B cell (primary cell): ENCODE measurements at regions not wholly inside any gene's neighbourhood (a gene's known extent, or its start where the extent isn't known, plus 50 kb on each side); places are given as distances from the start of the nearest gene placed in this dataset.

Source experiments
- ATAC-seq: fragments of 200-7000 bp; cut with Tn5 transposase; one replicate; pipeline ENCODE4 v1.10.0; 2021; ENCODE audit warnings: low read depth, mild to moderate bottlenecking, moderate number of reproducible peaks, moderate library complexity
- CTCF ChIA-PET: fragments of 350-600 bp; sonication (Branson Sonifier 250); formaldehyde crosslinking; loops from one replicate; lab custom pipeline; 2021; ENCODE audit warnings: antibody characterized with exemption, inconsistent platforms; lab: Charles Lee
- POLR2A ChIA-PET: fragments of 350-600 bp; sonication (Branson Sonifier 250); formaldehyde crosslinking; loops from one replicate; lab custom pipeline; 2021; ENCODE audit warnings: antibody characterized with exemption; lab: Charles Lee
- DNase-seq: peaks from one replicate; pipeline ENCODE4 v3.0.0; 2013
- H2AFZ ChIP-seq: 2 replicates; pipeline ENCODE4 v1.6.1; 2012; ENCODE audit warnings: mild to moderate bottlenecking, low read depth, low read length; ENCODE audit not compliant: insufficient read depth, poor library complexity, severe bottlenecking
- H3K27ac ChIP-seq, 2 donors: 1 replicate in 1 of 2; 2 replicates in 1 of 2; pipeline ENCODE4 v1.5.1; 2012 to 2013; ENCODE audit warnings: low read length in 2 of 2, mild to moderate bottlenecking in 2 of 2, moderate library complexity in 1 of 2
- H3K27me3 ChIP-seq, 4 experiments: fragments of 200-600 bp in 1 of 4; sonication (generic) in 1 of 4; replicated peaks in 1 of 4; 1 replicate in 2 of 4; 2 replicates in 2 of 4; pipeline versions ENCODE4 v1.6.1 to v1.7.0; 2013 to 2016; ENCODE audit warnings: low read length in 3 of 4, mild to moderate bottlenecking in 2 of 4, mixed read lengths in 1 of 4, moderate library complexity in 1 of 4; ENCODE audit not compliant: insufficient read depth in 4 of 4, control insufficient read depth in 3 of 4; ENCODE audit errors: control extremely low read depth in 1 of 4
- H3K36me3 ChIP-seq, 2 experiments: replicated peaks in 1 of 2; 1 replicate in 1 of 2; 2 replicates in 1 of 2; pipeline versions ENCODE4 v1.6.1 to v1.7.1; 2013; ENCODE audit warnings: low read length in 1 of 2; ENCODE audit not compliant: insufficient read depth in 2 of 2, control insufficient read depth in 1 of 2; ENCODE audit errors: control extremely low read depth in 1 of 2, extremely low read depth in 1 of 2
- H3K4me1 ChIP-seq, 2 donors: fragments of 200-600 bp in 1 of 2; sonication (generic) in 1 of 2; 1 replicate in 1 of 2; 2 replicates in 1 of 2; pipeline versions ENCODE4 v1.5.1 to v1.6.1; 2013 to 2017; ENCODE audit warnings: low read length in 2 of 2; ENCODE audit not compliant: control insufficient read depth in 2 of 2, insufficient read depth in 2 of 2
- H3K4me2 ChIP-seq: replicated peaks from 2 replicates; pipeline ENCODE3; 2012; ENCODE audit warnings: mild to moderate bottlenecking, low read depth, low read length; ENCODE audit not compliant: poor library complexity, severe bottlenecking
- H3K4me3 ChIP-seq, 5 experiments: fragments of 200-600 bp in 1 of 5; sonication (generic) in 1 of 5; 1 replicate in 3 of 5; 2 replicates in 2 of 5; pipeline versions ENCODE4 v1.5.1 to v1.7.0; 2011 to 2016; ENCODE audit warnings: low read length in 4 of 5, mild to moderate bottlenecking in 4 of 5, low read depth in 2 of 5, control low read depth in 1 of 5, moderate library complexity in 1 of 5; ENCODE audit not compliant: insufficient read depth in 1 of 5; ENCODE audit errors: control extremely low read depth in 1 of 5, extremely low read depth in 1 of 5
- H3K79me2 ChIP-seq: fragments of 200-600 bp; sonication (generic); one replicate; pipeline ENCODE4 v1.6.0; 2016; ENCODE audit warnings: low read length; ENCODE audit not compliant: control insufficient read depth, insufficient read depth
- H3K9ac ChIP-seq: fragments of 200-600 bp; sonication (generic); 2 replicates; pipeline ENCODE4 v1.6.1; 2017; ENCODE audit warnings: mild to moderate bottlenecking, low read length, moderate library complexity
- H3K9me3 ChIP-seq, 3 donors: one replicate each; pipeline versions ENCODE4 v1.6.1 to v1.7.1; 2013; ENCODE audit warnings: low read length in 2 of 3; ENCODE audit not compliant: control insufficient read depth in 2 of 3, insufficient read depth in 1 of 3; ENCODE audit errors: control extremely low read depth in 1 of 3
- H4K20me1 ChIP-seq: 2 replicates; pipeline ENCODE4 v1.6.0; 2012; ENCODE audit warnings: mild to moderate bottlenecking, low read length; ENCODE audit not compliant: insufficient read depth, control insufficient read depth, poor library complexity, severe bottlenecking
- H3K27ac Mint-ChIP-seq: one replicate; pipeline ENCODE4 v1.8.0; 2021; ENCODE audit warnings: mixed read lengths
- H3K27me3 Mint-ChIP-seq: one replicate; pipeline ENCODE4 v1.8.0; 2021; ENCODE audit warnings: mixed read lengths
- H3K4me1 Mint-ChIP-seq: one replicate; pipeline ENCODE4 v1.8.0; 2021; ENCODE audit warnings: mixed read lengths
- H3K4me3 Mint-ChIP-seq: one replicate; pipeline ENCODE4 v1.8.0; 2021; ENCODE audit warnings: mixed read lengths
- H3K9me3 Mint-ChIP-seq: one replicate; pipeline ENCODE4 v1.8.0; 2022; ENCODE audit warnings: mixed read lengths; ENCODE audit not compliant: insufficient read depth
- EZH2 ChIP-seq: IDR thresholded peaks from 2 replicates; pipeline ENCODE4 v1.6.1; 2012; ENCODE audit warnings: borderline replicate concordance, low read depth, mild to moderate bottlenecking, moderate library complexity, low read length; ENCODE audit not compliant: insufficient read depth, poor library complexity, severe bottlenecking
- WGBS: methylation state at CpG from one replicate; pipeline ENCODE4 v1.1.5; 2013; ENCODE audit warnings: missing lambda C conversion rate; ENCODE audit not compliant: insufficient coverage; 5-methylcytosine and 5-hydroxymethylcytosine counted together
- intact Hi-C: fragments of 100-400 bp; cut with micrococcal nuclease; formaldehyde crosslinking; loops from one replicate; pipeline ENCODE4 v1.10.0; 2022
- TF ChIP-seq, protein P1 (sequence below): fragments of 200-600 bp; IDR thresholded peaks from one replicate; pipeline ENCODE4 v1.8.0; 2022; ENCODE audit warnings: antibody characterized with exemption, mild to moderate bottlenecking

GRCh38 chr2:153667475-153667874 lies 188.9 kb upstream of the RPRM start:
- Histone ChIP-seq H3K27me3 (no peaks in the 10 kb centered on the region), H2AFZ (no peak overlapping the region), H3K9me3 (peaks cover 0 to 12% (median 0%) of the 10 kb centered on the region in 3 donors), H3K4me1 (no peaks in the 10 kb centered on the region), H3K27ac (no peak overlapping the region), H3K4me3 (no peak overlapping the region), H3K9ac (no peak overlapping the region), H3K79me2 (no peaks in the 10 kb centered on the region), H3K36me3 (no peaks in the 10 kb centered on the region), H3K4me2 (no peak overlapping the region), H4K20me1 (no peaks in the 10 kb centered on the region)
- no peaks in the 10 kb centered on the region for H3K4me1 Mint-ChIP-seq
- ATAC-seq = no peak
- no peaks in the 10 kb centered on the region for H3K27me3 Mint-ChIP-seq
- TF ChIP-seq, protein P1, sequence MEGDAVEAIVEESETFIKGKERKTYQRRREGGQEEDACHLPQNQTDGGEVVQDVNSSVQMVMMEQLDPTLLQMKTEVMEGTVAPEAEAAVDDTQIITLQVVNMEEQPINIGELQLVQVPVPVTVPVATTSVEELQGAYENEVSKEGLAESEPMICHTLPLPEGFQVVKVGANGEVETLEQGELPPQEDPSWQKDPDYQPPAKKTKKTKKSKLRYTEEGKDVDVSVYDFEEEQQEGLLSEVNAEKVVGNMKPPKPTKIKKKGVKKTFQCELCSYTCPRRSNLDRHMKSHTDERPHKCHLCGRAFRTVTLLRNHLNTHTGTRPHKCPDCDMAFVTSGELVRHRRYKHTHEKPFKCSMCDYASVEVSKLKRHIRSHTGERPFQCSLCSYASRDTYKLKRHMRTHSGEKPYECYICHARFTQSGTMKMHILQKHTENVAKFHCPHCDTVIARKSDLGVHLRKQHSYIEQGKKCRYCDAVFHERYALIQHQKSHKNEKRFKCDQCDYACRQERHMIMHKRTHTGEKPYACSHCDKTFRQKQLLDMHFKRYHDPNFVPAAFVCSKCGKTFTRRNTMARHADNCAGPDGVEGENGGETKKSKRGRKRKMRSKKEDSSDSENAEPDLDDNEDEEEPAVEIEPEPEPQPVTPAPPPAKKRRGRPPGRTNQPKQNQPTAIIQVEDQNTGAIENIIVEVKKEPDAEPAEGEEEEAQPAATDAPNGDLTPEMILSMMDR = no peak
- no peak for TF ChIP-seq EZH2
- 100% methylated on average over 2 of the region's 2 CpGs for WGBS
- POLR2A ChIA-PET = no interaction called here
- DNase-seq = no peak
- H3K9me3 Mint-ChIP-seq = no peaks in the 10 kb centered on the region
- H3K4me3 Mint-ChIP-seq = no peak overlapping the region
- intact Hi-C loops = no loop called here
- H3K27ac Mint-ChIP-seq = no peak overlapping the region
- CTCF ChIA-PET = no interaction called here

GRCh38 chr2:153668923-153669322 lies 190.4 kb upstream of the RPRM start:
- no peak for DNase-seq
- Histone ChIP-seq H3K9me3 (peaks cover 0 to 12% (median 0%) of the 10 kb centered on the region in 3 donors), H2AFZ (no peak overlapping the region), H3K4me2 (no peak overlapping the region), H3K36me3 (no peaks in the 10 kb centered on the region), H3K4me3 (no peak overlapping the region), H3K79me2 (no peaks in the 10 kb centered on the region), H4K20me1 (no peaks in the 10 kb centered on the region), H3K9ac (no peak overlapping the region), H3K4me1 (no peaks in the 10 kb centered on the region), H3K27me3 (no peaks in the 10 kb centered on the region), H3K27ac (no peak overlapping the region)
- ChIA-PET POLR2A (no interaction called here), CTCF (no interaction called here)
- no peaks in the 10 kb centered on the region for H3K4me1 Mint-ChIP-seq
- no peaks in the 10 kb centered on the region for H3K27me3 Mint-ChIP-seq
- H3K4me3 Mint-ChIP-seq = no peak overlapping the region
- TF ChIP-seq, protein P1 = no peak
- TF ChIP-seq EZH2 = no peak
- no peak overlapping the region for H3K27ac Mint-ChIP-seq
- ATAC-seq = no peak
- 68% methylated on average over 2 of the region's 2 CpGs for WGBS
- no peaks in the 10 kb centered on the region for H3K9me3 Mint-ChIP-seq
- intact Hi-C loops = no loop called here
